SHP77 treated with DMSO at 0.1 percent for 48 hours (cell line): ENCODE measurements at regions not wholly inside any gene's neighbourhood (a gene's known extent, or its start where the extent isn't known, plus 50 kb on each side); places are given as distances from the start of the nearest gene placed in this dataset.
"Not testable (repeated sequence)": the region's sequence is repeated elsewhere in the genome, so short reads cannot be mapped to it uniquely, and the experiment has no call there.

Source experiments
- DNase-seq: peaks from one replicate; lab custom pipeline; 2025; lab: John Stamatoyannopoulos, UW

GRCh38 chr12:75868501-75868900 is 163.1 kb downstream of the PHLDA1 start:
- DNase-seq, result no peak

- DNase-seq, result no peak
These were observed 166.3 kb downstream of the PHLDA1 start for GRCh38 chr12:75865315-75865714.

- DNase-seq, result no peak
These were observed 167.4 kb downstream of the PHLDA1 start for GRCh38 chr12:75864161-75864560.

- no peak for DNase-seq
These were observed 168.0 kb downstream of the PHLDA1 start for GRCh38 chr12:75863533-75863932.

- no peak for DNase-seq
These were observed 168.7 kb downstream of the PHLDA1 start for GRCh38 chr12:75862692-75863471.

GRCh38 chr12:75859868-75860267 is 171.7 kb downstream of the PHLDA1 start:
- no peak for DNase-seq

- no peak for DNase-seq
These were observed 175.3 kb downstream of the PHLDA1 start for GRCh38 chr12:75856235-75856634.

- no peak for DNase-seq
These were observed 176.2 kb downstream of the PHLDA1 start for GRCh38 chr12:75855360-75855759.

- no peak for DNase-seq
These were observed 176.8 kb downstream of the PHLDA1 start for GRCh38 chr12:75854681-75855309.

- not testable (repeated sequence) for DNase-seq
These were observed 177.4 kb downstream of the PHLDA1 start for GRCh38 chr12:75854137-75854536.

- no peak for DNase-seq
These were observed 177.9 kb downstream of the PHLDA1 start for GRCh38 chr12:75853626-75854025.

GRCh38 chr12:75852956-75853355 is 178.6 kb downstream of the PHLDA1 start:
- no peak for DNase-seq

GRCh38 chr12:75852143-75852542 is 179.4 kb downstream of the PHLDA1 start:
- DNase-seq, result no peak

- no peak for DNase-seq
These were observed 180.7 kb downstream of the PHLDA1 start for GRCh38 chr12:75850721-75851462.

- DNase-seq, result no peak
These were observed 182.6 kb downstream of the PHLDA1 start for GRCh38 chr12:75848961-75849360.

- DNase-seq, result no peak
These were observed 183.1 kb downstream of the PHLDA1 start for GRCh38 chr12:75848431-75848925.

- DNase-seq, result no peak
These were observed 185.5 kb downstream of the PHLDA1 start for GRCh38 chr12:75846102-75846501.

GRCh38 chr12:75844985-75845384 is 186.6 kb downstream of the PHLDA1 start:
- no peak for DNase-seq

- no peak for DNase-seq
These were observed 187.4 kb downstream of the PHLDA1 start for GRCh38 chr12:75844049-75844770.

- no peak for DNase-seq
These were observed 189.5 kb downstream of the PHLDA1 start for GRCh38 chr12:75842090-75842489.

- no peak for DNase-seq
These were observed 190.6 kb downstream of the PHLDA1 start for GRCh38 chr12:75840994-75841355.

- DNase-seq, result no peak
These were observed 193.3 kb downstream of the PHLDA1 start for GRCh38 chr12:75838309-75838708.
